SK-N-SH (cell line): ENCODE measurements at regions not wholly inside any gene's neighbourhood (a gene's known extent, or its start where the extent isn't known, plus 50 kb on each side); places are given as distances from the start of the nearest gene placed in this dataset.
"Not testable (repeated sequence)": the region's sequence is repeated elsewhere in the genome, so short reads cannot be mapped to it uniquely, and the experiment has no call there.

Source experiments
- CTCF ChIA-PET: fragments of 300-600, 350-600 bp; formaldehyde crosslinking; extraction: SDS; loops from one replicate; lab custom pipeline; 2021; lab: Yijun Ruan, JAX
- POLR2A ChIA-PET: fragments of 350-600 bp; sonication (Branson Sonifier 250); formaldehyde crosslinking; extraction: SDS; loops from one replicate; lab custom pipeline; 2020; ENCODE audit warnings: antibody characterized with exemption, inconsistent platforms; lab: Yijun Ruan, JAX
- DNase-seq: peaks from one replicate; pipeline ENCODE4 v3.0.0; 2012
- H2AFZ ChIP-seq: fragments of 200-600 bp; sonication (generic); 2 replicates; pipeline ENCODE4 v1.8.1; 2016; ENCODE audit warnings: antibody characterized with exemption, mild to moderate bottlenecking, low read depth
- H3F3A ChIP-seq: fragments of 200-600 bp; sonication (generic); replicated peaks from 2 replicates; pipeline ENCODE3; 2016; ENCODE audit warnings: antibody characterized with exemption, mild to moderate bottlenecking; ENCODE audit not compliant: insufficient read depth
- H3K27ac ChIP-seq, 2 experiments: fragments of 200-500 bp in 1 of 2; fragments of 200-600 bp in 1 of 2; sonication (Bioruptor generic) in 1 of 2; sonication (generic), shearing (Covaris generic) in 1 of 2; 2 replicates each; pipeline versions ENCODE4 v1.5.1 to v1.6.1; 2014 to 2016; ENCODE audit warnings: low read depth in 2 of 2, inconsistent platforms in 1 of 2, low read length in 1 of 2, mild to moderate bottlenecking in 1 of 2, mixed read lengths in 1 of 2
- H3K27me3 ChIP-seq: fragments of 200-600 bp; sonication (generic), shearing (Covaris generic); 2 replicates; pipeline ENCODE4 v1.6.1; 2016; ENCODE audit warnings: mixed run types; ENCODE audit not compliant: insufficient read depth
- H3K36me3 ChIP-seq, 2 experiments: fragments of 200-500 bp in 1 of 2; fragments of 200-600 bp in 1 of 2; sonication (Bioruptor generic) in 1 of 2; sonication (generic) in 1 of 2; replicated peaks in 1 of 2; 2 replicates each; pipeline versions ENCODE3 to v1.5.1; 2014 to 2016; ENCODE audit warnings: low read length in 1 of 2, mild to moderate bottlenecking in 1 of 2; ENCODE audit not compliant: insufficient read depth in 2 of 2, control insufficient read depth in 1 of 2
- H3K4me1 ChIP-seq, 2 experiments: fragments of 200-500 bp in 1 of 2; fragments of 200-600 bp in 1 of 2; sonication (Bioruptor generic) in 1 of 2; sonication (generic), shearing (Covaris generic) in 1 of 2; 2 replicates each; pipeline versions ENCODE4 v1.5.1 to v1.6.1; 2014 to 2016; ENCODE audit warnings: low read depth in 1 of 2, low read length in 1 of 2, mixed run types in 1 of 2; ENCODE audit not compliant: insufficient read depth in 2 of 2, control insufficient read depth in 1 of 2
- H3K4me2 ChIP-seq: fragments of 200-600 bp; sonication (generic), shearing (Covaris generic); 2 replicates; pipeline ENCODE4 v1.6.1; 2017; ENCODE audit warnings: mixed run types
- H3K4me3 ChIP-seq, 2 experiments: fragments of 200-500 bp in 1 of 2; fragments of 200-600 bp in 1 of 2; sonication (Bioruptor generic) in 1 of 2; sonication (generic), shearing (Covaris generic) in 1 of 2; 2 replicates each; pipeline versions ENCODE4 v1.5.1 to v1.8.1; 2014 to 2016; ENCODE audit warnings: low read depth in 2 of 2, inconsistent platforms in 1 of 2, low read length in 1 of 2, mild to moderate bottlenecking in 1 of 2, mixed read lengths in 1 of 2, moderate library complexity in 1 of 2
- H3K79me2 ChIP-seq: fragments of 200-600 bp; sonication (generic); 2 replicates; pipeline ENCODE4 v1.8.1; 2017; ENCODE audit warnings: mild to moderate bottlenecking; ENCODE audit not compliant: insufficient read depth
- H3K9ac ChIP-seq: fragments of 200-600 bp; sonication (generic); 2 replicates; pipeline ENCODE4 v1.6.1; 2017; ENCODE audit warnings: mixed run types
- H3K9me2 ChIP-seq: fragments of 200-600 bp; sonication (generic); 2 replicates; pipeline ENCODE4 v1.6.1; 2017; ENCODE audit warnings: mixed run types
- H3K9me3 ChIP-seq: fragments of 200-600 bp; sonication (generic); 2 replicates; pipeline ENCODE4 v1.6.1; 2017; ENCODE audit warnings: mixed run types, mild to moderate bottlenecking, moderate library complexity
- H4K20me1 ChIP-seq: fragments of 200-600 bp; sonication (generic); 2 replicates; pipeline ENCODE4 v1.6.1; 2017; ENCODE audit warnings: mild to moderate bottlenecking, mixed run types; ENCODE audit not compliant: insufficient read depth
- FOSL2 ChIP-seq: IDR thresholded peaks from 2 replicates; pipeline ENCODE4 v1.4.0; 2012; ENCODE audit warnings: low read depth, mild to moderate bottlenecking, moderate library complexity, borderline replicate concordance
- GATA2 ChIP-seq: sonication (generic); formaldehyde crosslinking; IDR thresholded peaks from 2 replicates; pipeline ENCODE4 v1.5.0; 2020; ENCODE audit warnings: mild to moderate bottlenecking, missing genetic modification reagents
- IRF3 ChIP-seq: fragments of 150-350 bp; IDR thresholded peaks from 2 replicates; pipeline ENCODE4 v1.6.1; 2016; ENCODE audit warnings: mild to moderate bottlenecking, low read depth, low read length
- NFIC ChIP-seq: IDR thresholded peaks from 2 replicates; pipeline ENCODE4 v1.4.0; 2012; ENCODE audit warnings: borderline replicate concordance
- PBX3 ChIP-seq: IDR thresholded peaks from 2 replicates; pipeline ENCODE4; 2012
- POLR2AphosphoS5 ChIP-seq: IDR thresholded peaks from 2 replicates; pipeline ENCODE4 v1.6.1; 2012; ENCODE audit warnings: low read depth, low read length
- RAD21 ChIP-seq: IDR thresholded peaks from 2 replicates; pipeline ENCODE4 v1.6.1; 2012; ENCODE audit warnings: mild to moderate bottlenecking, low read length
- RFX5 ChIP-seq: IDR thresholded peaks from 2 replicates; pipeline ENCODE4 v1.6.1; 2012; ENCODE audit warnings: mild to moderate bottlenecking, improper control_type of control experiment, low read length
- RXRA ChIP-seq: IDR thresholded peaks from 2 replicates; pipeline ENCODE4 v1.4.0; 2012; ENCODE audit warnings: low read depth, mild to moderate bottlenecking, borderline replicate concordance
- ZBTB33 ChIP-seq: IDR thresholded peaks from 2 replicates; pipeline ENCODE4 v1.4.0; 2012; ENCODE audit warnings: low read depth, borderline replicate concordance
- WGBS: methylation state at CpG from one replicate; pipeline ENCODE4 v1.1.6; 2017; ENCODE audit warnings: low lambda C conversion rate; 5-methylcytosine and 5-hydroxymethylcytosine counted together

- TF ChIP-seq RAD21 (peak; percentile 37), GATA2 (CRISPR knock-in tag) (no peak)
- Histone ChIP-seq H3K79me2 (no peaks in the 10 kb centered on the region), H3K27ac (no peak overlapping the region), H3K4me3 (no peak overlapping the region), H3K9me2 (no peaks in the 10 kb centered on the region), H3K9me3 (no peaks in the 10 kb centered on the region), H4K20me1 (no peaks in the 10 kb centered on the region), H3K36me3 (no peaks in the 10 kb centered on the region), H3K9ac (no peak overlapping the region), H2AFZ (no peak overlapping the region), H3K27me3 (no peaks in the 10 kb centered on the region), H3K4me2 (no peak overlapping the region), H3F3A (no peaks in the 10 kb centered on the region), H3K4me1 (peaks cover 0 to 6% of the 10 kb centered on the region in 2 experiments; a peak in 1 of 4 replicates)
- ChIA-PET CTCF (interaction anchor here (1.0 to 3.4 kb wide), 7 partner anchors 13 to 128 kb away, joined by 3 to 17 read pairs (median 4); partner anchors contain the start of gene URI1), POLR2A (no interaction called here)
- 4% methylated on average over 2 of the region's 2 CpGs for WGBS
- peak; percentile 38 for DNase-seq
Observed at GRCh38 chr19:29887442-29887855, 54.6 kb upstream of the URI1 start.

- H3K27ac ChIP-seq, H3K36me3 ChIP-seq, H3K79me2 ChIP-seq, POLR2A ChIA-PET, H3K4me2 ChIP-seq, H2AFZ ChIP-seq, DNase-seq, H3K27me3 ChIP-seq, H3F3A ChIP-seq, H3K9me3 ChIP-seq, H3K9ac ChIP-seq, H3K4me1 ChIP-seq, H4K20me1 ChIP-seq, H3K9me2 ChIP-seq, H3K4me3 ChIP-seq: not testable (repeated sequence)
- WGBS = 70% methylated on average over 3 of the region's 3 CpGs
- CTCF ChIA-PET = interaction anchor here (0.9 to 3.4 kb wide), 5 partner anchors 15 to 128 kb away, joined by 3 to 17 read pairs (median 5); no protein-coding TSS in a partner anchor
Observed at GRCh38 chr19:29888047-29888446, 54.0 kb upstream of the URI1 start.

GRCh38 chr19:29889702-29890101 lies 52.3 kb upstream of the URI1 start:
- no peak for TF ChIP-seq PBX3
- TF ChIP-seq POLR2AphosphoS5 = no peak
- no peak for TF ChIP-seq IRF3
- TF ChIP-seq FOSL2 = no peak
- no peak for TF ChIP-seq ZBTB33
- TF ChIP-seq RFX5 = no peak
- TF ChIP-seq RXRA = no peak
- TF ChIP-seq NFIC = no peak
- Histone ChIP-seq H3K79me2 (no peaks in the 10 kb centered on the region), H3K4me2 (no peak overlapping the region), H3F3A (no peaks in the 10 kb centered on the region), H3K36me3 (no peaks in the 10 kb centered on the region), H3K4me1 (peaks cover 0 to 11% of the 10 kb centered on the region in 2 experiments; a peak in 1 of 4 replicates), H3K9me3 (no peaks in the 10 kb centered on the region), H3K27me3 (no peaks in the 10 kb centered on the region), H3K4me3 (no peak overlapping the region), H3K27ac (no peak overlapping the region), H3K9ac (no peak overlapping the region), H2AFZ (no peak overlapping the region), H4K20me1 (no peaks in the 10 kb centered on the region), H3K9me2 (no peaks in the 10 kb centered on the region)
- ChIA-PET POLR2A (no interaction called here), CTCF (no interaction called here)
- no peak for DNase-seq
